ENCODE measurements at regions not wholly inside any gene's neighbourhood (a gene's known extent, or its start where the extent isn't known, plus 50 kb on each side); places are given as distances from the start of the nearest gene placed in this dataset.

GRCh38 chr20:4303136-4303535 lies 54.0 kb upstream of the ADRA1D start:
- DNase-seq (ENCODE audit: low spot score) = no peak
- in situ Hi-C loops (cut with MboI; ENCODE audit: low sequenced_read_pairs, unreplicated experiment) = no loop called here
- TF ChIP-seq CTCF (IDR thresholded peaks at IDR 0.05; ENCODE audit: borderline replicate concordance, control extremely low read depth, extremely low read depth, insufficient read depth, missing control alignments) = no peak

GRCh38 chr20:4300921-4301320 lies 51.8 kb upstream of the ADRA1D start:
- in situ Hi-C loops (cut with MboI; ENCODE audit: low sequenced_read_pairs, unreplicated experiment) = no loop called here
- TF ChIP-seq CTCF (IDR thresholded peaks at IDR 0.05; ENCODE audit: borderline replicate concordance, control extremely low read depth, extremely low read depth, insufficient read depth, missing control alignments) = no peak

GRCh38 chr20:4300401-4300800 lies 51.3 kb upstream of the ADRA1D start:
- TF ChIP-seq CTCF (IDR thresholded peaks at IDR 0.05; ENCODE audit: borderline replicate concordance, control extremely low read depth, extremely low read depth, insufficient read depth, missing control alignments) = no peak
- in situ Hi-C loops (cut with MboI; ENCODE audit: low sequenced_read_pairs, unreplicated experiment) = no loop called here

More at GRCh38 chr20:4300921-4301320, 51.8 kb upstream of the ADRA1D start:
- no peak for DNase-seq (ENCODE audit: low spot score)

GRCh38 chr20:4299773-4300172 lies 50.7 kb upstream of the ADRA1D start:
- TF ChIP-seq CTCF (IDR thresholded peaks at IDR 0.05; ENCODE audit: borderline replicate concordance, control extremely low read depth, extremely low read depth, insufficient read depth, missing control alignments) = no peak
- DNase-seq (ENCODE audit: low spot score) = no peak
- in situ Hi-C loops (cut with MboI; ENCODE audit: low sequenced_read_pairs, unreplicated experiment) = no loop called here

More at GRCh38 chr20:4300401-4300800, 51.3 kb upstream of the ADRA1D start:
- no peak for DNase-seq (ENCODE audit: low spot score)

GRCh38 chr20:4299216-4299615 lies 50.1 kb upstream of the ADRA1D start:
- DNase-seq (ENCODE audit: low spot score) = no peak
- in situ Hi-C loops (cut with MboI; ENCODE audit: low sequenced_read_pairs, unreplicated experiment) = no loop called here
- no peak for TF ChIP-seq CTCF (IDR thresholded peaks at IDR 0.05; ENCODE audit: borderline replicate concordance, control extremely low read depth, extremely low read depth, insufficient read depth, missing control alignments)

All from GM13976 (cell line).